ENCODE measurements at regions not wholly inside any gene's neighbourhood (a gene's known extent, or its start where the extent isn't known, plus 50 kb on each side); places are given as distances from the start of the nearest gene placed in this dataset.

DNA sequence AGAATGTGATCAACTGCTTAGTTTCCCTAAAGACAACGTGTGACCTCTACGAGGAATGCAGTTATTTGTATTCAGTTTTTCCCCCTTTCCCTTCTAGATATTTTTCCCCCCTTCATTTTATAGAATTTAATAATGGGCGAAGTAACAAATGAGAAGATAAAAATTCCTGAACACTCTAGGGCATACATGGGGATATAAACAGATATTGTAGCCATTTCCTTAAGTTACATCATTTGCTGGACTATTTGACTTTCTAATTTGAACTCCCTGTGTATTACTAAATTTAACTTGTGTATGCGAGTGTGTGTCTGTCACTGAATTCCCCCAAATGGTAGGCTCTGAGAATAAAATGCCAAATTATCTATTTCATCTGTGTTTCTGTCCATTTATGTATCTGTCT, 99.0 kb upstream of the ZFP64 start:
- TF ChIP-seq, protein P1, sequence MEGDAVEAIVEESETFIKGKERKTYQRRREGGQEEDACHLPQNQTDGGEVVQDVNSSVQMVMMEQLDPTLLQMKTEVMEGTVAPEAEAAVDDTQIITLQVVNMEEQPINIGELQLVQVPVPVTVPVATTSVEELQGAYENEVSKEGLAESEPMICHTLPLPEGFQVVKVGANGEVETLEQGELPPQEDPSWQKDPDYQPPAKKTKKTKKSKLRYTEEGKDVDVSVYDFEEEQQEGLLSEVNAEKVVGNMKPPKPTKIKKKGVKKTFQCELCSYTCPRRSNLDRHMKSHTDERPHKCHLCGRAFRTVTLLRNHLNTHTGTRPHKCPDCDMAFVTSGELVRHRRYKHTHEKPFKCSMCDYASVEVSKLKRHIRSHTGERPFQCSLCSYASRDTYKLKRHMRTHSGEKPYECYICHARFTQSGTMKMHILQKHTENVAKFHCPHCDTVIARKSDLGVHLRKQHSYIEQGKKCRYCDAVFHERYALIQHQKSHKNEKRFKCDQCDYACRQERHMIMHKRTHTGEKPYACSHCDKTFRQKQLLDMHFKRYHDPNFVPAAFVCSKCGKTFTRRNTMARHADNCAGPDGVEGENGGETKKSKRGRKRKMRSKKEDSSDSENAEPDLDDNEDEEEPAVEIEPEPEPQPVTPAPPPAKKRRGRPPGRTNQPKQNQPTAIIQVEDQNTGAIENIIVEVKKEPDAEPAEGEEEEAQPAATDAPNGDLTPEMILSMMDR (conservative IDR thresholded peaks at IDR 0.05; ENCODE audit: low read depth, low read length) = no peak
- no peak for TF ChIP-seq SMC3 (IDR thresholded peaks at IDR 0.05; ENCODE audit: low read depth, low read length)
- TF ChIP-seq MAFK (IDR thresholded peaks at IDR 0.05; ENCODE audit: low read depth, low read length) = no peak
- TF ChIP-seq BHLHE40 (IDR thresholded peaks at IDR 0.05; ENCODE audit: low read depth, low read length) = no peak
- no peak for TF ChIP-seq FOS (IDR thresholded peaks at IDR 0.05; ENCODE audit: low read depth, low read length)
- TF ChIP-seq POLR2A (IDR thresholded peaks at IDR 0.05; ENCODE audit: low read depth, low read length) = no peak
- TF ChIP-seq, protein P2, sequence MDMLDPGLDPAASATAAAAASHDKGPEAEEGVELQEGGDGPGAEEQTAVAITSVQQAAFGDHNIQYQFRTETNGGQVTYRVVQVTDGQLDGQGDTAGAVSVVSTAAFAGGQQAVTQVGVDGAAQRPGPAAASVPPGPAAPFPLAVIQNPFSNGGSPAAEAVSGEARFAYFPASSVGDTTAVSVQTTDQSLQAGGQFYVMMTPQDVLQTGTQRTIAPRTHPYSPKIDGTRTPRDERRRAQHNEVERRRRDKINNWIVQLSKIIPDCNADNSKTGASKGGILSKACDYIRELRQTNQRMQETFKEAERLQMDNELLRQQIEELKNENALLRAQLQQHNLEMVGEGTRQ (IDR thresholded peaks at IDR 0.05; ENCODE audit: low read depth, low read length) = no peak
- TF ChIP-seq RFX5 (IDR thresholded peaks at IDR 0.05; ENCODE audit: low read depth, low read length) = no peak
- TF ChIP-seq CHD1 (IDR thresholded peaks at IDR 0.05; ENCODE audit: low read depth, low read length) = no peak
- TF ChIP-seq MXI1 (IDR thresholded peaks at IDR 0.05; ENCODE audit: borderline replicate concordance, low read depth, low read length) = no peak
- TF ChIP-seq NFE2L2 (IDR thresholded peaks at IDR 0.05; ENCODE audit: low read depth, low read length) = no peak
- no peak for TF ChIP-seq RAD21 (IDR thresholded peaks at IDR 0.05; ENCODE audit: low read length)
- TF ChIP-seq, protein P3, sequence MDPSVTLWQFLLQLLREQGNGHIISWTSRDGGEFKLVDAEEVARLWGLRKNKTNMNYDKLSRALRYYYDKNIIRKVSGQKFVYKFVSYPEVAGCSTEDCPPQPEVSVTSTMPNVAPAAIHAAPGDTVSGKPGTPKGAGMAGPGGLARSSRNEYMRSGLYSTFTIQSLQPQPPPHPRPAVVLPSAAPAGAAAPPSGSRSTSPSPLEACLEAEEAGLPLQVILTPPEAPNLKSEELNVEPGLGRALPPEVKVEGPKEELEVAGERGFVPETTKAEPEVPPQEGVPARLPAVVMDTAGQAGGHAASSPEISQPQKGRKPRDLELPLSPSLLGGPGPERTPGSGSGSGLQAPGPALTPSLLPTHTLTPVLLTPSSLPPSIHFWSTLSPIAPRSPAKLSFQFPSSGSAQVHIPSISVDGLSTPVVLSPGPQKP (IDR thresholded peaks at IDR 0.05; ENCODE audit: borderline replicate concordance, low read depth, low read length) = no peak
- TF ChIP-seq RCOR1 (IDR thresholded peaks at IDR 0.05; ENCODE audit: insufficient replicate concordance, low read length) = no peak

All from IMR-90 (cell line).